ENCODE measurements at regions not wholly inside any gene's neighbourhood (a gene's known extent, or its start where the extent isn't known, plus 50 kb on each side); places are given as distances from the start of the nearest gene placed in this dataset.
A peak's percentile ranks its signal among the peaks of the same experiment; 100 is the strongest.

GRCh38 chr3:193793123-193793522, 200.1 kb downstream of the OPA1 start:
- Mint-ChIP-seq H3K36me3 (no peaks in the 10 kb centered on the region), H3K27ac (peak overlapping the region; percentile 60), H3K9me3 (no peaks in the 10 kb centered on the region), H3K27me3 (ENCODE audit: low read depth) (no peaks in the 10 kb centered on the region), H3K4me3 (no peak overlapping the region), H3K4me1 (peaks cover 79% of the 10 kb centered on the region)
- TF ChIP-seq CTCF (IDR thresholded peaks at IDR 0.05; ENCODE audit: unreplicated experiment), result no peak
- no peak for DNase-seq (ENCODE audit: low spot score in 2 of 2, unreplicated experiment in 2 of 2)

- Mint-ChIP-seq H3K4me3 (no peak overlapping the region), H3K9me3 (no peaks in the 10 kb centered on the region), H3K36me3 (no peaks in the 10 kb centered on the region), H3K27ac (peak overlapping the region; percentile 60), H3K4me1 (peaks cover 72% of the 10 kb centered on the region), H3K27me3 (ENCODE audit: low read depth) (no peaks in the 10 kb centered on the region)
- no peak for TF ChIP-seq CTCF (IDR thresholded peaks at IDR 0.05; ENCODE audit: unreplicated experiment)
- no peak for DNase-seq (ENCODE audit: low spot score in 2 of 2, unreplicated experiment in 2 of 2)
Observed at GRCh38 chr3:193794002-193794881, 201.2 kb downstream of the OPA1 start.

GRCh38 chr3:193795062-193795690, 202.2 kb downstream of the OPA1 start:
- H3K4me3 Mint-ChIP-seq, result no peak overlapping the region
- DNase-seq (ENCODE audit: low spot score in 2 of 2, unreplicated experiment in 2 of 2), result no peak
- TF ChIP-seq CTCF (IDR thresholded peaks at IDR 0.05; ENCODE audit: unreplicated experiment), result no peak
- H3K27ac Mint-ChIP-seq, result peak overlapping the region; percentile 60
- H3K27me3 Mint-ChIP-seq (ENCODE audit: low read depth), result no peaks in the 10 kb centered on the region
- H3K9me3 Mint-ChIP-seq, result no peaks in the 10 kb centered on the region
- no peaks in the 10 kb centered on the region for H3K36me3 Mint-ChIP-seq
- H3K4me1 Mint-ChIP-seq, result peaks cover 69% of the 10 kb centered on the region

GRCh38 chr3:193796089-193796488, 203.1 kb downstream of the OPA1 start:
- no peak for DNase-seq (ENCODE audit: low spot score in 2 of 2, unreplicated experiment in 2 of 2)
- no peak for TF ChIP-seq CTCF (IDR thresholded peaks at IDR 0.05; ENCODE audit: unreplicated experiment)
- no peaks in the 10 kb centered on the region for H3K9me3 Mint-ChIP-seq
- no peaks in the 10 kb centered on the region for H3K36me3 Mint-ChIP-seq
- H3K4me1 Mint-ChIP-seq, result peaks cover 69% of the 10 kb centered on the region
- no peak overlapping the region for H3K4me3 Mint-ChIP-seq
- peak overlapping the region; percentile 5 for H3K27ac Mint-ChIP-seq
- no peaks in the 10 kb centered on the region for H3K27me3 Mint-ChIP-seq (ENCODE audit: low read depth)

- no peaks in the 10 kb centered on the region for H3K9me3 Mint-ChIP-seq
Observed at GRCh38 chr3:193797566-193797965, 204.6 kb downstream of the OPA1 start.

More at GRCh38 chr3:193797566-193797965, 204.6 kb downstream of the OPA1 start:
- no peaks in the 10 kb centered on the region for H3K27me3 Mint-ChIP-seq (ENCODE audit: low read depth)
- TF ChIP-seq CTCF (IDR thresholded peaks at IDR 0.05; ENCODE audit: unreplicated experiment), result no peak
- peaks cover 60% of the 10 kb centered on the region for H3K4me1 Mint-ChIP-seq
- no peak overlapping the region for H3K27ac Mint-ChIP-seq
- no peaks in the 10 kb centered on the region for H3K36me3 Mint-ChIP-seq
- H3K4me3 Mint-ChIP-seq, result no peak overlapping the region
- DNase-seq (ENCODE audit: low spot score in 2 of 2, unreplicated experiment in 2 of 2), result no peak
